ENCODE measurements at regions not wholly inside any gene's neighbourhood (a gene's known extent, or its start where the extent isn't known, plus 50 kb on each side); places are given as distances from the start of the nearest gene placed in this dataset.

GRCh38 chr1:244919320-244920282 lies 55.3 kb upstream of the HNRNPU start:
- no peak overlapping the region for H3K27ac Mint-ChIP-seq (ENCODE audit: low read depth, unreplicated experiment)
- H3K36me3 Mint-ChIP-seq (ENCODE audit: insufficient read depth, unreplicated experiment), result no peaks in the 10 kb centered on the region
- DNase-seq (ENCODE audit: unreplicated experiment), result peak; percentile 16
- H3K4me1 Mint-ChIP-seq (ENCODE audit: insufficient read depth, unreplicated experiment), result peaks cover 6% of the 10 kb centered on the region
- intact Hi-C loops (cut with micrococcal nuclease), result no loop called here
- H3K9me3 Mint-ChIP-seq (ENCODE audit: unreplicated experiment), result no peaks in the 10 kb centered on the region
- BruUV-seq (replicated peaks), result no TSS peak
- H3K27me3 Mint-ChIP-seq (ENCODE audit: insufficient read depth, unreplicated experiment), result no peaks in the 10 kb centered on the region
- ChIA-PET CTCF (interaction anchor here (0.6 to 1.2 kb wide), 2 partner anchors 41 to 124 kb away, joined by 3 to 4 read pairs; no protein-coding TSS in a partner anchor), POLR2A (interaction anchor here (0.8 to 2.7 kb wide), 7 partner anchors 8 to 84 kb away, joined by 3 to 29 read pairs (median 4); partner anchors contain the start of gene HNRNPU)
- peak overlapping the region; percentile 89 for H3K4me3 Mint-ChIP-seq (ENCODE audit: unreplicated experiment)
- no peak for TF ChIP-seq CTCF (IDR thresholded peaks at IDR 0.05; ENCODE audit: unreplicated experiment)

- peak; percentile 38 for DNase-seq (ENCODE audit: unreplicated experiment)
- H3K36me3 Mint-ChIP-seq (ENCODE audit: insufficient read depth, unreplicated experiment), result no peaks in the 10 kb centered on the region
- ChIA-PET POLR2A (interaction anchor here (0.8 to 2.7 kb wide), 8 partner anchors 9 to 83 kb away, joined by 3 to 29 read pairs (median 4); partner anchors contain the start of gene HNRNPU), CTCF (interaction anchor here (0.6 to 1.2 kb wide), 3 partner anchors 40 to 124 kb away, joined by 3 to 4 read pairs (median 3); no protein-coding TSS in a partner anchor)
- H3K27ac Mint-ChIP-seq (ENCODE audit: low read depth, unreplicated experiment), result peak overlapping the region; percentile 81
- peak overlapping the region; percentile 89 for H3K4me3 Mint-ChIP-seq (ENCODE audit: unreplicated experiment)
- no peaks in the 10 kb centered on the region for H3K9me3 Mint-ChIP-seq (ENCODE audit: unreplicated experiment)
- intact Hi-C loops (cut with micrococcal nuclease), result no loop called here
- TF ChIP-seq CTCF (IDR thresholded peaks at IDR 0.05; ENCODE audit: unreplicated experiment), result no peak
- H3K27me3 Mint-ChIP-seq (ENCODE audit: insufficient read depth, unreplicated experiment), result no peaks in the 10 kb centered on the region
- no TSS peak for BruUV-seq (replicated peaks)
- H3K4me1 Mint-ChIP-seq (ENCODE audit: insufficient read depth, unreplicated experiment), result peaks cover 6% of the 10 kb centered on the region
Measured at GRCh38 chr1:244918421-244919319, 54.3 kb upstream of the HNRNPU start.

- H3K27ac Mint-ChIP-seq (ENCODE audit: low read depth, unreplicated experiment), result no peak overlapping the region
- no peak for DNase-seq (ENCODE audit: unreplicated experiment)
- ChIA-PET POLR2A (interaction anchor here (0.6 to 2.7 kb wide), 8 partner anchors 21 to 1783 kb away, joined by 3 to 29 read pairs (median 4); partner anchors contain the start of gene HNRNPU), CTCF (interaction anchor here (0.6 to 1.8 kb wide), 8 partner anchors 20 to 573 kb away, joined by 3 to 8 read pairs (median 3); a partner anchor contains a TSS)
- peaks cover 6% of the 10 kb centered on the region for H3K4me1 Mint-ChIP-seq (ENCODE audit: insufficient read depth, unreplicated experiment)
- H3K36me3 Mint-ChIP-seq (ENCODE audit: insufficient read depth, unreplicated experiment), result no peaks in the 10 kb centered on the region
- no peaks in the 10 kb centered on the region for H3K27me3 Mint-ChIP-seq (ENCODE audit: insufficient read depth, unreplicated experiment)
- intact Hi-C loops (cut with micrococcal nuclease), result no loop called here
- BruUV-seq (replicated peaks), result no TSS peak
- no peak overlapping the region for H3K4me3 Mint-ChIP-seq (ENCODE audit: unreplicated experiment)
- TF ChIP-seq CTCF (IDR thresholded peaks at IDR 0.05; ENCODE audit: unreplicated experiment), result no peak
- no peaks in the 10 kb centered on the region for H3K9me3 Mint-ChIP-seq (ENCODE audit: unreplicated experiment)
Measured at GRCh38 chr1:244917073-244917670, 52.8 kb upstream of the HNRNPU start.

All from MCF 10A (cell line).